Activated CD4-positive, alpha-beta T cell treated with anti-CD3 and anti-CD28 coated beads, Interleukin-2, amount 10 ng/mL, durations not matched to agents 24 days and 14 days (primary cell): ENCODE measurements at regions not wholly inside any gene's neighbourhood (a gene's known extent, or its start where the extent isn't known, plus 50 kb on each side); places are given as distances from the start of the nearest gene placed in this dataset.
A peak's percentile ranks its signal among the peaks of the same experiment; 100 is the strongest.

Source experiments
- DNase-seq: peaks from one replicate; pipeline ENCODE4 v3.0.0; 2022
- H3K27ac Mint-ChIP-seq: one replicate; pipeline ENCODE4 v1.8.0; 2022; ENCODE audit warnings: mild to moderate bottlenecking, mixed read lengths
- H3K27me3 Mint-ChIP-seq: one replicate; pipeline ENCODE4 v1.8.0; 2022; ENCODE audit warnings: mixed read lengths
- H3K36me3 Mint-ChIP-seq: one replicate; pipeline ENCODE4 v1.8.0; 2022; ENCODE audit warnings: low read depth, mild to moderate bottlenecking, mixed read lengths
- H3K4me1 Mint-ChIP-seq: one replicate; pipeline ENCODE4 v1.8.0; 2021; ENCODE audit warnings: mixed read lengths
- H3K4me3 Mint-ChIP-seq: one replicate; pipeline ENCODE4 v1.8.0; 2022; ENCODE audit warnings: mild to moderate bottlenecking, moderate library complexity, mixed read lengths
- H3K9me3 Mint-ChIP-seq: one replicate; pipeline ENCODE4 v1.8.0; 2021; ENCODE audit warnings: mixed read lengths
- intact Hi-C: fragments of 100-400 bp; cut with micrococcal nuclease; formaldehyde crosslinking; loops from one replicate; pipeline ENCODE4 v1.15.1; 2023

- Mint-ChIP-seq H3K4me1 (no peaks in the 10 kb centered on the region), H3K27me3 (peaks cover 2% of the 10 kb centered on the region), H3K36me3 (peaks cover 3% of the 10 kb centered on the region), H3K27ac (no peak overlapping the region), H3K9me3 (peaks cover 14% of the 10 kb centered on the region), H3K4me3 (no peak overlapping the region)
- DNase-seq = peak; percentile 75
- intact Hi-C loops = loop anchor here (1.0 kb wide), 1 partner anchor 312 kb away; no protein-coding TSS in a partner anchor
Observed at GRCh38 chr11:88231894-88232482, 56.7 kb upstream of the RAB38 start.

- H3K27ac Mint-ChIP-seq = no peak overlapping the region
- DNase-seq = no peak
- peaks cover 3% of the 10 kb centered on the region for H3K36me3 Mint-ChIP-seq
- H3K27me3 Mint-ChIP-seq = no peaks in the 10 kb centered on the region
- H3K4me3 Mint-ChIP-seq = no peak overlapping the region
- H3K9me3 Mint-ChIP-seq = peaks cover 30% of the 10 kb centered on the region
- intact Hi-C loops = no loop called here
- no peaks in the 10 kb centered on the region for H3K4me1 Mint-ChIP-seq
Observed at GRCh38 chr11:88229303-88229702, 54.1 kb upstream of the RAB38 start.
